Esophagus (tissue), 2 donors: ENCODE measurements at regions not wholly inside any gene's neighbourhood (a gene's known extent, or its start where the extent isn't known, plus 50 kb on each side); places are given as distances from the start of the nearest gene placed in this dataset.

Source experiments
- H3K27ac ChIP-seq, 2 donors: one replicate each; pipeline ENCODE4 v1.5.1; 2013; ENCODE audit warnings: low read depth in 2 of 2, mild to moderate bottlenecking in 2 of 2, inconsistent platforms in 1 of 2, low read length in 1 of 2, moderate library complexity in 1 of 2
- H3K27me3 ChIP-seq, 2 donors: one replicate each; pipeline ENCODE4 v1.6.1; 2013; ENCODE audit warnings: low read length in 2 of 2, control low read depth in 1 of 2, mild to moderate bottlenecking in 1 of 2; ENCODE audit not compliant: insufficient read depth in 2 of 2, control insufficient read depth in 1 of 2
- H3K36me3 ChIP-seq, 2 donors: one replicate each; pipeline ENCODE4 v1.6.1; 2013; ENCODE audit warnings: low read length in 1 of 2; ENCODE audit not compliant: control insufficient read depth in 2 of 2, insufficient read depth in 2 of 2
- H3K4me1 ChIP-seq, 2 donors: one replicate each; pipeline ENCODE4 v1.6.1; 2013; ENCODE audit warnings: low read length in 1 of 2; ENCODE audit not compliant: control insufficient read depth in 2 of 2, insufficient read depth in 2 of 2
- H3K4me3 ChIP-seq, 2 donors: one replicate each; pipeline ENCODE4 v1.5.1; 2013; ENCODE audit warnings: low read length in 2 of 2, mild to moderate bottlenecking in 2 of 2, low read depth in 1 of 2, moderate library complexity in 1 of 2
- H3K9me3 ChIP-seq, 2 donors: one replicate each; pipeline ENCODE4 v1.6.1; 2013; ENCODE audit warnings: mild to moderate bottlenecking in 2 of 2, low read depth in 1 of 2, low read length in 1 of 2, moderate library complexity in 1 of 2; ENCODE audit not compliant: control insufficient read depth in 2 of 2, insufficient read depth in 1 of 2
- WGBS, 2 donors: extraction: QIAGEN DNeasy Blood & Tissue Kit; methylation state at CpG; one replicate each; pipeline ENCODE4 v1.1.7; 2013; 5-methylcytosine and 5-hydroxymethylcytosine counted together
- donor health status: healthy with polysubstance abuse.
- donor health status: Bipolar disorder and iron deficiency.

- no peak overlapping the region for H3K4me3 ChIP-seq
- H3K9me3 ChIP-seq: no peaks in the 10 kb centered on the region
- H3K4me1 ChIP-seq: no peaks in the 10 kb centered on the region
- no peaks in the 10 kb centered on the region for H3K27me3 ChIP-seq
- no peak overlapping the region for H3K27ac ChIP-seq
- H3K36me3 ChIP-seq: no peaks in the 10 kb centered on the region
- 71 to 72% methylated on average over 4 of the region's 4 CpGs for WGBS, 2 donors
Observed at GRCh38 chr1:59051007-59051406, 245.9 kb upstream of the FGGY start.

GRCh38 chr1:59052166-59052590, 244.7 kb upstream of the FGGY start:
- Histone ChIP-seq H3K9me3 (no peaks in the 10 kb centered on the region), H3K36me3 (no peaks in the 10 kb centered on the region), H3K27me3 (no peaks in the 10 kb centered on the region), H3K4me3 (no peak overlapping the region), H3K4me1 (peaks cover 0 to 6% of the 10 kb centered on the region in 2 donors), H3K27ac (no peak overlapping the region)
- 55 to 73% methylated on average over 5 of the region's 5 CpGs for WGBS, 2 donors

GRCh38 chr1:59054172-59054571, 242.7 kb upstream of the FGGY start:
- WGBS, 2 donors: 99 to 100% methylated on average over 1 of the region's 1 CpG
- no peaks in the 10 kb centered on the region for H3K9me3 ChIP-seq
- H3K27ac ChIP-seq: no peak overlapping the region
- H3K4me1 ChIP-seq: peaks cover 0 to 13% of the 10 kb centered on the region in 2 donors
- H3K36me3 ChIP-seq: no peaks in the 10 kb centered on the region
- H3K4me3 ChIP-seq: no peak overlapping the region
- no peaks in the 10 kb centered on the region for H3K27me3 ChIP-seq

GRCh38 chr1:59055908-59056719, 240.8 kb upstream of the FGGY start:
- H3K9me3 ChIP-seq: no peaks in the 10 kb centered on the region
- no peak overlapping the region for H3K4me3 ChIP-seq
- no peaks in the 10 kb centered on the region for H3K27me3 ChIP-seq
- 56 to 59% methylated on average over 7 of the region's 7 CpGs for WGBS, 2 donors
- peaks cover 0 to 14% of the 10 kb centered on the region in 2 donors for H3K4me1 ChIP-seq
- H3K36me3 ChIP-seq: no peaks in the 10 kb centered on the region
- H3K27ac ChIP-seq: peak overlapping the region; percentile 34 to 83

- Histone ChIP-seq H3K4me3 (no peak overlapping the region), H3K36me3 (no peaks in the 10 kb centered on the region), H3K27ac (peak overlapping the region; percentile 85 to 94), H3K27me3 (no peaks in the 10 kb centered on the region), H3K9me3 (no peaks in the 10 kb centered on the region), H3K4me1 (peaks cover 0 to 14% of the 10 kb centered on the region in 2 donors)
- WGBS, 2 donors: 18 to 30% methylated on average over 6 of the region's 6 CpGs
Observed at GRCh38 chr1:59057211-59057694, 239.6 kb upstream of the FGGY start.

- Histone ChIP-seq H3K4me1 (peaks cover 0 to 14% of the 10 kb centered on the region in 2 donors), H3K36me3 (no peaks in the 10 kb centered on the region), H3K9me3 (no peaks in the 10 kb centered on the region), H3K27me3 (no peaks in the 10 kb centered on the region), H3K27ac (peak overlapping the region; percentile 85 to 94), H3K4me3 (no peak overlapping the region)
- WGBS, 2 donors: 55 to 61% methylated on average over 3 of the region's 3 CpGs
Observed at GRCh38 chr1:59057796-59058195, 239.1 kb upstream of the FGGY start.

- Histone ChIP-seq H3K36me3 (no peaks in the 10 kb centered on the region), H3K27ac (peak overlapping the region; percentile 65 to 83), H3K27me3 (no peaks in the 10 kb centered on the region), H3K4me3 (no peak overlapping the region), H3K4me1 (peaks cover 0 to 17% of the 10 kb centered on the region in 2 donors), H3K9me3 (no peaks in the 10 kb centered on the region)
- 55 to 69% methylated on average over 5 of the region's 5 CpGs for WGBS, 2 donors
Observed at GRCh38 chr1:59058665-59059439, 238.0 kb upstream of the FGGY start.

- no peaks in the 10 kb centered on the region for H3K36me3 ChIP-seq
- WGBS, 2 donors: 51 to 57% methylated on average over 2 of the region's 2 CpGs
- H3K9me3 ChIP-seq: no peaks in the 10 kb centered on the region
- no peaks in the 10 kb centered on the region for H3K27me3 ChIP-seq
- H3K4me3 ChIP-seq: no peak overlapping the region
- H3K4me1 ChIP-seq: peaks cover 3 to 14% of the 10 kb centered on the region in 2 donors
- peak overlapping the region; percentile 35 to 36 for H3K27ac ChIP-seq
Observed at GRCh38 chr1:59061876-59062275, 235.0 kb upstream of the FGGY start.

- no peaks in the 10 kb centered on the region for H3K9me3 ChIP-seq
- no peak overlapping the region for H3K4me3 ChIP-seq
- H3K27ac ChIP-seq: peak overlapping the region in 1 of 2 donors; percentile 53
- H3K27me3 ChIP-seq: no peaks in the 10 kb centered on the region
- peaks cover 3 to 7% of the 10 kb centered on the region in 2 donors for H3K4me1 ChIP-seq
- 40 to 44% methylated on average over 5 of the region's 5 CpGs for WGBS, 2 donors
- H3K36me3 ChIP-seq: no peaks in the 10 kb centered on the region
Observed at GRCh38 chr1:59062743-59063142, 234.2 kb upstream of the FGGY start.
